Fibroblast of gingiva (primary cell): ENCODE measurements at regions not wholly inside any gene's neighbourhood (a gene's known extent, or its start where the extent isn't known, plus 50 kb on each side); places are given as distances from the start of the nearest gene placed in this dataset.
"Not testable (repeated sequence)": the region's sequence is repeated elsewhere in the genome, so short reads cannot be mapped to it uniquely, and the experiment has no call there.

Source experiments
- DNase-seq: peaks from one replicate; pipeline ENCODE4 v3.0.0-alpha.2; 2011; ENCODE audit warnings: low read depth

DNA sequence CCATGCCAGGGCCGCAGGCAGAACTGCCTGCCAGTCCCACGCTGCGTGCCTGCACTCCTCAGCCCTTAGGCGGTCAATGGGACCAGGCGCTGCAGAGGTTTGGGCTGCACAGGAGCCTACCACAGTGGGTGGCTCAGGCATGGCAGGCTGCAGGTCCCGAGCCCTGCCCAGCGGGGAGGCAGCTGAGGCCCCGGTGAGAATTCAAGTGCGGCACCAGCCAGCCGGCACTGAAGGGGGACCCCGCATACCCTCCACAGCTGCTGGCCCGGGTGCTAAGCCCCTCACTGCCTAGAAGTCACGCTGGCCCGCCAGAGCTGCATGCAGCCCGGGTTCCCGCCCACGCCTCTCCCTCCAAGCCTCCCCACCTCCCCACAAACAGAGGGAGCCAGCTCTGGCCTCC is 302.5 kb upstream of the UGT8 start:
- no peak for DNase-seq

DNA sequence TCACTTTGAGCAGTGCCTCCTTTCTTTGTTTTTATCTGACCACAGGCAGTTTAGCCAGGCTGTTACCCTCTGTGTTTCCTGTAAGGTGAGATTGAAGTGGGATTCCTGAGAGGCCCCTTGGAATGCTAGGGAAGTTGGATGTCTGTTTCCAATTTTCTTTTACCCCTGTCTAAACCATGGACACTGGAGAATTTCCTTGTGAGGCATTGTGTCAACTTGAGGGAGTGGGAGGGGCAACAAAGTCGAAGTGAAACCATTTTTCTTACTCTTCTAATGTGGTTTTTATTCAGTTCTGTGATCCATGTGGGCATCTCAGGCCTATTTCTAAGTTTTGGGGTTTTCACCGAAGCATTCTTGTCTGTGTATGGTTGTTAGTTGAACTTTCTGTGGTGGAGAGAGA is 296.1 kb upstream of the UGT8 start:
- DNase-seq, result no peak

DNA sequence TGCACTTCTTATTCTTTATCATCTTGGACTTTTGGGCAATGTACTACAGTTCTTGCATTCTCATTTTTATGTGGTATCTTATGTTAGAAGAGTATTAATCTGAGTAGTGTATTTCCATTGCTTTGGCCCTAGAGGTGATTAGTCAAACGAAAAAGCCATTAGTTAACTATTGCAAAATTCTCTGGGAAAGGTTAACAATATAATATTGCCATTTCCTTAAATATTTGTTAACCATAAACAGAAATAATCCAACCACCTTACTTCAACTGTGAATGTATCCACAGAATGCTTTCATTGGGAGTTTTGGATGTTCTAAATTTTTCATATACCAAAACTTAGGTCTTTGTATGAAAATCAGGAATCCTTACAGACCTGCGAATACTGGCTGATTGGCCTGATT is 294.6 kb upstream of the UGT8 start:
- DNase-seq, result no peak

GRCh38 chr4:114304567-114304966 is 294.0 kb upstream of the UGT8 start:
- DNase-seq, result peak; percentile 48

DNA sequence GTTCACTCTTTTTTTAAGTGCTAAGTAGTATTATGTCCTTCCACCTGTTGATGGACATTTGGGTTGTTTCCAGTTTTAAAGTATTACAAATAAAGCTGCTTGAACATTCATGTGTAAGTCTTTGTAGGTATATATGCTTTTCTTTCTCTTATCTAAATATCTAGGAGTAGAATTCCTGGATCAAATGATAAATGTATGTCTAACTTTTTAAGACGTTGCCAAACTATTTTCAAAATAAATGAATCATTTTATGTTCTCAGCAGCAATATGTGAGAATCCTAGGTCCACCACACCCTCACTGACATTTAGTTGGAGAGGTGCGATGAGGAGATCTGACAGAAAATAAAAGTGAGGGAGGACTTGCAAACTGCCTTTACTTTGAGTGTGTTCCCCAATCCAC is 291.7 kb upstream of the UGT8 start:
- no peak for DNase-seq

GRCh38 chr4:114310296-114310925 is 288.2 kb upstream of the UGT8 start:
- no peak for DNase-seq

DNA sequence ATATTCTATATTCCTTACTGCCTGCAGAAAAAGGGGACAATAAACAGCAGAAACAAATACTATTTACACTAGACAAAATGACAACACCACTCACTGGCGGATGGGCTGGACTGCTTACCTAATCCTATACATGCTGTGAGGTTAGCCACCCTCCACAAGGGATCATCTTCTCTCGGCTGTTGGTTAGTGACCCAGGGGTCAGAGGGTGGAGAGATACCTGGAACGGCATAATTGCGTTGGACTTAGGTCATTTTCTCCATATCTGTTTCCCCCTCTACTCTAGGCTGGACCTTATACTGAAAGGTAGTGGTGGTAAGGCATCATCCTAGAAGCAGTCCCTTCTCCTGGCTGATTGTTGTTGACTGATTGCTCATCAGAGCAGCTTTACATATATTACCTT is 286.8 kb upstream of the UGT8 start:
- no peak for DNase-seq

DNA sequence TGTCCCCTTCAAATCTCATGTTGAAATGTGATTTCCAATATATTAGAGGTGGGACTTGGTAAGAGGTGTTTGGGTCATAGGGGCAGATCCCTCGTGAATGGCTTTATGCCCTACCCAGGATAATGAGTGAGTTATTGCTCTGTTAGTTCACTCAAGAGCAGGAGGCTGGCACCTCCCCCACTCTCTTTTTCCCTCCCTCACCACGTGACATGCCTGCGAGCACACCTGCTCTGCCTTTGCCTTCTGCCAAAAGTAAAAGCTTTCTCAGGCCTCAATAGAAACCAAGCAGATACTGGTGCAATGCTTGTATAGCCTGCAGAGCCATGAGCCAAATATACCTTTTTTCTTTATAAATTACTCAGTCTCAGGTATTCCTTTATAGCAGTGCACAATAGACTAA is 286.3 kb upstream of the UGT8 start:
- DNase-seq, result no peak

- no peak for DNase-seq
Measured at GRCh38 chr4:114316789-114317188, 281.8 kb upstream of the UGT8 start.

GRCh38 chr4:114317564-114317963 is 281.0 kb upstream of the UGT8 start:
- no peak for DNase-seq

DNA sequence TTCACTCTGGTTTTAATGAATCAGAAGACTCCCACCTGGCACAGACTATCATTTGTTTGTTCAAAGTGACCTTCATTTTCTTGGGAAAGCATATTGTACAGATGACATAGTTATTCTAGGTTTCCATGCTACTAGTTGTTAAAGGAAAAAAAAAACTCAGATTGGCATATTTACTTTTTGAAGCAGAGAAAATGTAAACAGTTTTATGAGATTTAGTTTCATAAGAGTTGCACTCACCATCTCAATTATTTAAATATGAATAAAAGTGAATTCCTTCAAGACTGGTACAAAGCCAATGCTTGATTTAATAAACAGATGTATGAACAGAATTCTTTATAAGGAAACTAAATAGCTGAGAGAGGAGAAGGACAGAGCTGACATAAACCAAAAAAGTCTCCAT is 280.3 kb upstream of the UGT8 start:
- DNase-seq, result peak; percentile 80

GRCh38 chr4:114320126-114320525 is 278.5 kb upstream of the UGT8 start:
- DNase-seq, result no peak

- DNase-seq, result no peak
Measured at GRCh38 chr4:114321366-114321765, 277.2 kb upstream of the UGT8 start.

DNA sequence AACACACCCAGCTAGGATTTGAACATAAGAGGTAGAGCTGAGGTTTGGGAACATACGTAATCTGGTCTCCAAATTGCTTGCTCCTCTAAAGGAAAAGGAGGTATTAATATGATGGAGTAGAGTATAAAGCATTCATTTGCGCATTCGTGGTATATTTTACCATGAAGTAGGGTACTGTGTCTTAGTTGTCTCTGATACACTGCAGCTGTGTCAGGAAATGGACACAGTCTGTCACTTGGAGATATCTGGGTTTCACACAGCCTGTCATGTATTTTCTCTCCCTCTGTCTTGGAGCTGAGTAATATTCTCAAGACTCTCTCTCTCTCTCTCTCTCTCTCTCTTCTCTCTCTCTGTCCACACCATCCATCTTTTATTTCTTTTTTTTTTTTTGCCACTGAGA is 274.8 kb upstream of the UGT8 start:
- no peak for DNase-seq

DNA sequence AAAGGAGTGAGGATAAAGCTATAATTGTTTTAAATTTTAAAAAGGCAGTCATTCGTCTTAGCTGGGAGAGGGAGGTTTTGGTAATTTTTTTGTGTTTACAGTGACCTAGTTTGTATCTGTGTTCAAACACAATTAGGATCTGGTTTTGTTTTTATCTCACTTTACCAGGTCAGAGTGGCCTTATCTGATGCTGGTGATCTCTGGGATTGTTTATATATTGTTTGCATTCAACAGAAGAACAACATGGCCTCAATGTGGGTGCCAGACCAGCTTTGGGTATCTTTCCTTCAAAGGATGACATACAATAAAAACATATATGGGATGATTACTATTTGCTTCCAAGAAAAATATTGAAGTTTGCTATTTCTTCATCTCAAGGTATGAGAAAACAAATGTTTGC is 272.2 kb upstream of the UGT8 start:
- DNase-seq, result no peak

DNA sequence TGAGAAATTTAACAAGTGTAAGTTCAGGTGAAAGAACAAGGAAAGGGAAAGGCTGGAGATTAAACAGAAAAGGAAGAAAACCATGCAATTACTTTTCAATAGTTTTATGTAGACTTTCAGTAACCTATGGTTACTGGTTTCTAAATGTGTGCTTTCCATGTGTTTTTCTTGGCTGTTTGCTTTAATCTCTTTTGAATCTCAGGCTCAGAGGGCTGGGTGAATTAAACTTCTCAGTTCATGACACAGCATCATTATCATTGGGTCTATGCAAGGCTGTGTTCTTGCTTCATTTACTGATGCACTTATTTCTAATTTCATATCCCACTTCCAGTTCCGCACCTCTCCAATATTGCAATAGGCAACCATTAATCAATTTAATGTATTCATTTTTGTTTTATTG is 266.5 kb upstream of the UGT8 start:
- no peak for DNase-seq

DNA sequence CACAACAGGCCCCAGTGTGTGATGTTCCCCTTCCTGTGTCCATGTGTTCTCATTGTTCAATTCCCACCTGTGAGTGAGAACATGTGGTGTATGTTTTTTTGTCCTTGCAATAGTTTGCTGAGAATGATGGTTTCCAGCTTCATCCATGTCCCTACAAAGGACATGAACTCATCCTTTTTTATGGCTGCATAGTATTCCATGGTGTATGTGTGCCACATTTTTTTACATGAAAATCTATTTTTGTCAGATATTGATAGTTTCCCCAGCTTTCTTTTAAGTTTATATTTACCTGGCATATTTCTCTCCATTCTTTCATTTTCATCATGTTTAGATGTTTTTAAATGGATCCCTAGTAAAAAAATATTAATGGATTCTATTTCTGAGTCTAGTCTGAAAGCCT is 264.2 kb upstream of the UGT8 start:
- DNase-seq, result not testable (repeated sequence)

- DNase-seq, result no peak
Measured at GRCh38 chr4:114334884-114335330, 263.7 kb upstream of the UGT8 start.

GRCh38 chr4:114335339-114335738 is 263.3 kb upstream of the UGT8 start:
- DNase-seq, result no peak

DNA sequence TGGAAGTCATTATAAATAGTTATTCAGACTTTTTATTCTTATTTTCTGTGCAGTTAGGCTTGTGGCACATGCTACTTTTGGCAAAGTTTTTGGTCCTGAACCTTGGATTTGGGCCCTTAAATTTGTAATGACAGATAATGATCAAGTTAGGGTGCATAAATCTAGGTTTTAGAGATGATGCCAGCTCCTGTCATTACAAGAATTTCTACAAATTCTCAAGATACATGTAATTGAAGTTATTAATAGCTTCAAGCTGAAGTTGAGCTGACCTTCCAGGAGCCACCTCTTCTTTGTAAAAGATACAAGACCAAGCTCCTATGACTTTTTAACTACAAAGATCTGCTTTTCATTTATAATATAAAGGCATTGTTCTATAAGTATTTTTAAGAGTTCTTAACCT is 255.6 kb upstream of the UGT8 start:
- DNase-seq, result no peak

- peak; percentile 55 for DNase-seq
Measured at GRCh38 chr4:114349543-114350175, 248.9 kb upstream of the UGT8 start.

DNA sequence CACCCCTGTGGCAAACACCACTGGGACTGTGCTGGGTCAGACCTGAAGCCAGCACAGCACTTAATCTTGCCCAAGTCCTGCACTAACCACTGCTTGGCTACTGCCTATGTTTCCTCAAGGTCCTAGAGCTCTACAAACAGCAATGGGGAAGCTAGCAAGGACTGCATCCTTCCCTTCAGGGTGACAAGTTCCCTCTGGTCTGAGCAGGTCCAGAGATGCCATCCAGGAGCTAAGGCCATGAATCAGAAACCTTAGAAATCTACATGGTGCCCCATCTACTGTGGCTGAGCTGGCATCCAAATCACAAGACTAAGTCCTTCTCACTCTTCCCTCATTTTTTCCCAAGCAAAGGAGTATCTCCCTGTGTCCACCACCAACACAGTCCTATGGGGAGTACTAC is 239.7 kb upstream of the UGT8 start:
- no peak for DNase-seq

GRCh38 chr4:114361249-114361648 is 237.4 kb upstream of the UGT8 start:
- DNase-seq, result no peak

DNA sequence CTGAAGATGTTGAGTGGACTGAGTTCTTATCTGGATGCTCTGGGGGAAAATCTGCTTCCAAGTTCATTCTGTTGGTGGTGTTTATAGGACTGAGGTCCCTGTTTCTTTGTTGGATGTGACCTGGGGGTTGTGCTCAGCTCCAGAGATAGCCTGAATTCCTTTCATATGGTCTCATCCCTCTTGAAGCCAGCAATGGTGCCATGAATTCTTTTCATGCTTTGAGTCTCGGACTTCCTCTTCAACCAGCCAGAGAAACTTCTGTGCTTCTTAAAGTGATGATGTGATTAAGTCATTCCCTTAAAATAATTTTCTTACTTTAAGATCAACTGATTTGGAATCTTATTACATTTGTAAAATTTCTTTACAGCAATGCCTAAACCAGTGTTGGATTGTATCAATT is 233.8 kb upstream of the UGT8 start:
- peak; percentile 62 for DNase-seq
